AG10803 (cell line): ENCODE measurements at regions not wholly inside any gene's neighbourhood (a gene's known extent, or its start where the extent isn't known, plus 50 kb on each side); places are given as distances from the start of the nearest gene placed in this dataset.

Experiments
- DNase-seq: peaks from one replicate; pipeline ENCODE4 v3.0.0; 2010; ENCODE audit warnings: low read depth
- H3K4me3 ChIP-seq: 2 replicates; pipeline ENCODE4 v1.5.1; 2011; ENCODE audit warnings: mild to moderate bottlenecking, low read length, control low read depth
- TF ChIP-seq, protein P1 (sequence below): conservative IDR thresholded peaks from 2 replicates; pipeline ENCODE4 v1.5.1; 2011; ENCODE audit warnings: mild to moderate bottlenecking, low read length, control low read depth, inconsistent platforms

DNA sequence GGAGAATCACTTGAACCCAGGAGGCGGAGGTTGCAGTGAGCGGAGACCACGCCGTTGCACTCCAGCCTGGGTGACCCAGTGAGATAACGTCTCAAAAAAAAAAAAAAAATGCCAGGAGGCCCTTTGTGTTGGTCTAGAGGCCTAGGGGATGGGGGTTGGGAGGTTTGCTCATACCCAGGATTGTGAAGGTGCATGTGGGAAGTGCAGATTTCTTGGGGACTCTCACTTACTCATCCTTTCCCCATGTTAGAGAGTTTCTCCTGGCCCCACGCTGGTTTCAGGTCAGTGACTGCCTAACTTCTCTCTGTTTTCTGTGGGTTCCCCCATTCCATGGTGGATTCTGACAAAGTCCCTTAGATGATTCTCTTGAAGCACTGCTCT lies 471.5 kb upstream of the CNTNAP2 start:
- DNase-seq = no peak
- no peak overlapping the region for H3K4me3 ChIP-seq
- TF ChIP-seq, protein P1, sequence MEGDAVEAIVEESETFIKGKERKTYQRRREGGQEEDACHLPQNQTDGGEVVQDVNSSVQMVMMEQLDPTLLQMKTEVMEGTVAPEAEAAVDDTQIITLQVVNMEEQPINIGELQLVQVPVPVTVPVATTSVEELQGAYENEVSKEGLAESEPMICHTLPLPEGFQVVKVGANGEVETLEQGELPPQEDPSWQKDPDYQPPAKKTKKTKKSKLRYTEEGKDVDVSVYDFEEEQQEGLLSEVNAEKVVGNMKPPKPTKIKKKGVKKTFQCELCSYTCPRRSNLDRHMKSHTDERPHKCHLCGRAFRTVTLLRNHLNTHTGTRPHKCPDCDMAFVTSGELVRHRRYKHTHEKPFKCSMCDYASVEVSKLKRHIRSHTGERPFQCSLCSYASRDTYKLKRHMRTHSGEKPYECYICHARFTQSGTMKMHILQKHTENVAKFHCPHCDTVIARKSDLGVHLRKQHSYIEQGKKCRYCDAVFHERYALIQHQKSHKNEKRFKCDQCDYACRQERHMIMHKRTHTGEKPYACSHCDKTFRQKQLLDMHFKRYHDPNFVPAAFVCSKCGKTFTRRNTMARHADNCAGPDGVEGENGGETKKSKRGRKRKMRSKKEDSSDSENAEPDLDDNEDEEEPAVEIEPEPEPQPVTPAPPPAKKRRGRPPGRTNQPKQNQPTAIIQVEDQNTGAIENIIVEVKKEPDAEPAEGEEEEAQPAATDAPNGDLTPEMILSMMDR = no peak

DNA sequence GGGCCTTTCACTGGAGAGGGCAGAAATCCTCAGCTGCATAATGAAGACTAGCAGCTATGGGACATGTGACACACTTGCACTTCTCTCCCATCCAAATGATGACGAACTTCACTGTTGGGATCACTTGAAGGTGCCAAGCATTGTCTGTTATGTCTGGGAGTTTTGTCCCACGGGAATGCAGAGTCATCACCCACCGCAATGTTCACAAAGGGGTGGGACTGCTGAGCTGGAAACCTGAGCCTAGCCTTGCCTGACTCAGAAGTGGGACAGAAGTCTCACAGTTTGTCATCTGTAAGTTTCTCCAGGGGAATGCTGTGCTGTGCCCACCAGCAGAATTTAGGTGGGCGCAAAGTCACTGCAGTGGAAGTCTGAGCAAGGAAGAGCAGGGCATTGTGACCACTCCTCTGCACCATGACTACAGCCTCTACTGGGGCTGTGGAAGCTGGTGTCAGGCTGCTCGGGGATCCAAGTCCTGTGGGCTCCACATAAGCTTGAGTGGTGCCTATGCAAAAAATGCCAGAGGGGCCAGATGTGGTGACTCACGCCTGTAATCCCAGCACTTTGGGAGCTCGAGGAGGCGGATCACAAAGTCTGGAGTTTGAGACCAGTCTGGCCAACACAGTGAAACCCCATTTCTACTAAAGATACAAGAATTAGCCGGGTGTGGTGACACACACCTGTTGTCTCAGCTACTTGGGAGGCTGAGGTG lies 472.0 kb upstream of the CNTNAP2 start:
- TF ChIP-seq, protein P1 = no peak
- no peak for DNase-seq

DNA sequence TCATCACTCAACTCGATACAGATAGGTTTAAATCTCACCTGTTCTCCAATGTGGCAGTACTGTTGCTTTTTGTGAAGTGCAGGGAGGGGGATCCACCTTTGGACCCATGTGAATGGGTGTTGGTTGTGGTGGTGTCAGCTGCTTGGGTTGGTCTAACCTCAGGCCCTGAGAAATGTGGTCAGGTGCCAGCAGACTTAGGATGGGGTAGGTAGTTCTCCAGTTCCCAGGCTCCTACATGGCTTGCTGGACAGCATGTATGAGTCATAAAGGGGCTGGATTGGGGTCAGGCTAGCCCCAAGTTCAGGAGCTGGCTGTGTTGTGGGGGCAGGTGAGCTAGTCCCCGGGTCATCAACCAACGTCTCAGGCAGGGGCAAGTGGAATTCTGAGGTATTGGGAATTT lies 472.6 kb upstream of the CNTNAP2 start:
- TF ChIP-seq, protein P1 = no peak
- no peak for DNase-seq
- no peak overlapping the region for H3K4me3 ChIP-seq

More for the DNA sequence above, 472.0 kb upstream of the CNTNAP2 start:
- no peak overlapping the region for H3K4me3 ChIP-seq

DNA sequence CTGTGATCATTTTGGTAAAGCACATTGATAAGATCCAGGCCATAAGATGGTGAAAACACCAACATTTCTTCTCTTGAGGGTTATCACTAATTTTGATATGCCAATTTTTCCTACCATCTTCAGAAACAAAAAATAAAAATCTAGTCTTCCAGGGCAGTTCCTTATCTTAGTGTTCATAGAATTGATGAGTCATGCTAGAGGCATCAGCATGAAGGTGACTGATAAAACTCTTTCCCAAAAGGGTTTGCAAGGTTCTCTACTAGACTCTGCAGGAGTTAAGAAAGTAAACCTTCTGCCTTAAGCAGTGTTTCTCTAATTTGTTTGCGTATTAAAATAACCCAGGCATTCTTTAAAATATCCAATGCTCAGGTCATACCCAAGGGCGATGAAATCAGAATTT lies 483.1 kb upstream of the CNTNAP2 start:
- no peak for DNase-seq
- TF ChIP-seq, protein P1 = no peak

DNA sequence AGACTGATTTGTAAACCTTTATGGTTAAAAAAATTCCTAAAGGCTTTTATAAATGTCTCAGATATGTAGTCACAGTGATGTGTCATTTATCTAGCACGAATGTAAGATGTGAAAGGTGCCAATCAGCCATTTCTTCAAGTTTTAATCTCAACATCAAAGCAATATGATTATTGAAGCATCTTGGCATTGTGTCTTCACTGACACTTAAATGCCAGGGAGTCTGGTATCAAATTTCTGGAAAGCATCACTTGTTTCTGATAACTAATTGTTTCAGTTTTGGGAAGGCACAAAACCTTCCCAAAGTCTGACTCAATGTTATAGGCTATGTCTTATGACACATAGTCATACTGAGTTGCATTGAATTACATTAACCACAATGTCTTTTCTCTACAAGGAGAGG lies 492.0 kb upstream of the CNTNAP2 start:
- TF ChIP-seq, protein P1 = no peak
- no peak overlapping the region for H3K4me3 ChIP-seq
- no peak for DNase-seq

More for the DNA sequence above, 483.1 kb upstream of the CNTNAP2 start:
- no peak overlapping the region for H3K4me3 ChIP-seq

DNA sequence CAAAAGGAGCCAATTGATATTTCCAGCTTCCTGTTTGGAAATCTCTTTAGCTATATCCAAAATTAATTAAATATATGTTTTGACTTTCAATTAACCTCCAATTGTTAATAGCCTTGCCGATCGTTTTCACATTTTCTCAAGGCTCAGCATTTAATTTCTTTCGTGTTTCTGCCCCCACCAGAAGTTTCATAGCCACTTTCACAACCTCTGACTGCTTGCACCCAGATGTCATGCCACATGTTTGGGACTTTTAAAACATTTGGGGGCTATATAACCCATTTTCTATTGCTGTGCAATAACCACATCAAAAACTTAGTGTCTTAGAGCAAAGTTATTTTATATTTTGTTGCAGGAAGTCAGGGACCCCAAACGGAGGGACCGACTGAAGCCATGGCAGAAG lies 510.6 kb upstream of the CNTNAP2 start:
- H3K4me3 ChIP-seq = no peak overlapping the region
- no peak for DNase-seq
- TF ChIP-seq, protein P1 = no peak

DNA sequence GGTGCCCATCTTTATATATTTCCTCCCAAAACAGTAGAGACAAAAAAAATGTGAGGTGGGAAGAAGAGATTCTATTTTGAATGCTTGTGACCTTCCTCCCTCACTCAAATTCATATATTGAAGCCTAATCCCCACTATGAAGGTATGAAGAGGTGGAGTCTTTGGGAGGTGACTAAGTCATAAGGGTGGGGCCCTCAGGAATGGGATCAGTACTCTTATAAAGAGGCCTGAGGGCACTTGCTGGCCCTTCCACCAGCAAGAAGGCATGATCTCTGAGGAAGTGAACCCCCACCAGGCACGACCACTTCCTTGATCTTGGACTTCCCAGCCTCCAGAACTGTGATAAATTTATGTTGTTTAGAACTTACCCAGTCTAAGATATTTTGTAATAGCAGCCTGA lies 517.2 kb upstream of the CNTNAP2 start:
- no peak overlapping the region for H3K4me3 ChIP-seq
- DNase-seq = no peak
- TF ChIP-seq, protein P1 = no peak
